GM12864 (cell line): ENCODE measurements at regions not wholly inside any gene's neighbourhood (a gene's known extent, or its start where the extent isn't known, plus 50 kb on each side); places are given as distances from the start of the nearest gene placed in this dataset.

ENCODE experiments used
- DNase-seq: peaks from one replicate; pipeline ENCODE4 v3.0.0-alpha.2; 2011; ENCODE audit warnings: low read depth
- H3K4me3 ChIP-seq: 2 replicates; pipeline ENCODE4 v1.5.1; 2011; ENCODE audit warnings: mild to moderate bottlenecking, low read depth, low read length, control low read depth
- TF ChIP-seq, protein P1 (sequence below): IDR thresholded peaks from 2 replicates; pipeline ENCODE4 v1.5.1; 2011; ENCODE audit warnings: low read depth, mild to moderate bottlenecking, moderate library complexity, low read length, control low read depth, inconsistent platforms; ENCODE audit errors: missing control alignments

GRCh38 chr2:61679096-61679495, 140.9 kb upstream of the XPO1 start:
- DNase-seq = no peak
- H3K4me3 ChIP-seq = no peak overlapping the region
- TF ChIP-seq, protein P1, sequence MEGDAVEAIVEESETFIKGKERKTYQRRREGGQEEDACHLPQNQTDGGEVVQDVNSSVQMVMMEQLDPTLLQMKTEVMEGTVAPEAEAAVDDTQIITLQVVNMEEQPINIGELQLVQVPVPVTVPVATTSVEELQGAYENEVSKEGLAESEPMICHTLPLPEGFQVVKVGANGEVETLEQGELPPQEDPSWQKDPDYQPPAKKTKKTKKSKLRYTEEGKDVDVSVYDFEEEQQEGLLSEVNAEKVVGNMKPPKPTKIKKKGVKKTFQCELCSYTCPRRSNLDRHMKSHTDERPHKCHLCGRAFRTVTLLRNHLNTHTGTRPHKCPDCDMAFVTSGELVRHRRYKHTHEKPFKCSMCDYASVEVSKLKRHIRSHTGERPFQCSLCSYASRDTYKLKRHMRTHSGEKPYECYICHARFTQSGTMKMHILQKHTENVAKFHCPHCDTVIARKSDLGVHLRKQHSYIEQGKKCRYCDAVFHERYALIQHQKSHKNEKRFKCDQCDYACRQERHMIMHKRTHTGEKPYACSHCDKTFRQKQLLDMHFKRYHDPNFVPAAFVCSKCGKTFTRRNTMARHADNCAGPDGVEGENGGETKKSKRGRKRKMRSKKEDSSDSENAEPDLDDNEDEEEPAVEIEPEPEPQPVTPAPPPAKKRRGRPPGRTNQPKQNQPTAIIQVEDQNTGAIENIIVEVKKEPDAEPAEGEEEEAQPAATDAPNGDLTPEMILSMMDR = no peak

DNA sequence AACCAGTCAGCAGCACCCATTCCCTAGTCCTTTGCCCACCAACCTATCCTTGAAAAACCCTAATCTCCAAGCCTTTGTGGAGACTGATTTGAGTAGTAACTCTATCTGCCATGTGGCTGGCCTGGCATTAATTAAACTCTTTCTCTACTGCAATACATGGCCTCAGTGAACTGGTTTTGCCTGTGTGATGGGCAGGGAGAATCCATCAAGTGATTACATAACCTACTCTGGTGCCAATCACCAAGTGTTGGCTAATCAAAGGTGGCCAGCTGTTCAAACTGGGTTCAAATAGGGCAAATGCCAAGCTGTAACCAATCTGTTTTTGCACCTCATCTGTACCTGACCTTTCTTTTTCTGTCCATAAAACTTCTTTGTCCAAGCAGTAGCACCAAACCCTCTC, 139.8 kb upstream of the XPO1 start:
- TF ChIP-seq, protein P1 = no peak
- no peak for DNase-seq
- no peak overlapping the region for H3K4me3 ChIP-seq

- TF ChIP-seq, protein P1 = no peak
- no peak overlapping the region for H3K4me3 ChIP-seq
- no peak for DNase-seq
These were observed 139.2 kb upstream of the XPO1 start for GRCh38 chr2:61677306-61677705.

- no peak for DNase-seq
- TF ChIP-seq, protein P1 = no peak
- H3K4me3 ChIP-seq = no peak overlapping the region
These were observed 137.0 kb upstream of the XPO1 start for GRCh38 chr2:61675204-61675603.

GRCh38 chr2:61671561-61672315, 133.6 kb upstream of the XPO1 start:
- TF ChIP-seq, protein P1 = no peak
- peak overlapping the region; percentile 23; the same call in 1 of the 2 replicates for H3K4me3 ChIP-seq
- DNase-seq = no peak

DNA sequence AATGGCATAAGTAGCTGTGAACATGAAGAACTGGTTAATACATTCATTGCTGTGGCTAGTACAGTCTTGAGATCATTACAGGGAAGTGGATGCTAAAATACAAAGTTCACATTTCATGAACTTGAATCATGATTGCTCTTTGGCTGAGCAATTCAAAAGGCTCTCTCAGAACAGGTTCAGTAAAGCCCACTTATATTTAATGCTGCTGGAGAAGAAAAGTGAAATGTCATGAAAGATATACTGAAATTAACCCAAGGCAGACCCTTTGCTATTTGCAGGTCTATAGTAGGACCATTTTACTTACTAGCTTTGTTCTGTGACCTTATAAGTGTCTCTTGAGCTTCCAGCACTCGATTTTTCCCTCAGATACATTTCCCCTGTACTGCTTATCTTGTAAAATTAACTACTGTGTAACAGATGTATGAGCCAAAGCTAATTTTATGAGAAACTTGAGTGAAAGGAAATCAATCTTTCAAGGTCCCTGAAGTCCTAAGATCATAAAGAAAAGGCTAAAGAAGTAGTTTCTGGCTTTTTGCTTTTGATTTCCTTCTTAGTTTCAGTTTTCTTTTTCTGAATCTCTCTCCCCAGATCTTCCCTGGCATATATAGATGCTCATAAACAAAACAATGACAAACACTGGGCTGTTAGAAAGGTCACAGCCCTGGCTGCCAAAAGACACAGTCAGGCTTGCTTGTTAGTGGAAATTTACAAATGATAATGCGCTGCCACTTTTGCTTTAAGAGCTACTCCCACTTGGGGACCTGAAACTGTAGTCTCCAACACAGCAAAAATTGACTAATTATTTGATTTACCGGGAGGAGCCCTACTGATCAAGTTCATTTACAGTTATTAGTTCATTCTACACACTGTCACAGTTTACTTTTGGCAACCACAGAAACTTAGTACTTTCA, 132.7 kb upstream of the XPO1 start:
- TF ChIP-seq, protein P1 = no peak
- peak overlapping the region; percentile 24; the same call in 1 of the 2 replicates for H3K4me3 ChIP-seq
- DNase-seq = peak; percentile 56
